ENCODE measurements at regions not wholly inside any gene's neighbourhood (a gene's known extent, or its start where the extent isn't known, plus 50 kb on each side); places are given as distances from the start of the nearest gene placed in this dataset.
"Not testable (repeated sequence)": the region's sequence is repeated elsewhere in the genome, so short reads cannot be mapped to it uniquely, and the experiment has no call there.

GRCh38 chr10:44249490-44249889 lies 135.4 kb downstream of the CXCL12 start:
- ChIA-PET POLR2A (no interaction called here), CTCF (interaction anchor here (1.3 kb wide), 1 partner anchor 379 kb away, joined by 3 read pairs; no protein-coding TSS in a partner anchor)
- FAIRE-seq: no peak
- 7% methylated on average over 11 of the region's 11 CpGs for whole genome bisulfite sequencing (ENCODE audit: missing lambda C conversion rate)
- TF ChIP-seq CBX2 (IDR thresholded peaks at IDR 0.05; ENCODE audit: borderline replicate concordance, low read depth) (no peak), HES2 (IDR thresholded peaks at IDR 0.05) (no peak), MAX (IDR thresholded peaks at IDR 0.05) (no peak), CEBPB (IDR thresholded peaks at IDR 0.05) (no peak), ZC3H11A (IDR thresholded peaks at IDR 0.05) (no peak), EHF (CRISPR knock-in tag; IDR thresholded peaks at IDR 0.05) (no peak), ZSCAN20 (CRISPR knock-in tag; IDR thresholded peaks at IDR 0.05) (no peak), JUNB (IDR thresholded peaks at IDR 0.05) (no peak), NR3C1 (IDR thresholded peaks at IDR 0.05) (no peak), HDAC2 (IDR thresholded peaks at IDR 0.05) (no peak), CHD4 (IDR thresholded peaks at IDR 0.05; ENCODE audit: borderline replicate concordance) (no peak), HOXB5 (CRISPR knock-in tag; IDR thresholded peaks at IDR 0.05) (no peak), PBX3 (IDR thresholded peaks at IDR 0.05) (no peak), RFX5 (IDR thresholded peaks at IDR 0.05) (no peak)
- TF ChIP-seq, protein P1, sequence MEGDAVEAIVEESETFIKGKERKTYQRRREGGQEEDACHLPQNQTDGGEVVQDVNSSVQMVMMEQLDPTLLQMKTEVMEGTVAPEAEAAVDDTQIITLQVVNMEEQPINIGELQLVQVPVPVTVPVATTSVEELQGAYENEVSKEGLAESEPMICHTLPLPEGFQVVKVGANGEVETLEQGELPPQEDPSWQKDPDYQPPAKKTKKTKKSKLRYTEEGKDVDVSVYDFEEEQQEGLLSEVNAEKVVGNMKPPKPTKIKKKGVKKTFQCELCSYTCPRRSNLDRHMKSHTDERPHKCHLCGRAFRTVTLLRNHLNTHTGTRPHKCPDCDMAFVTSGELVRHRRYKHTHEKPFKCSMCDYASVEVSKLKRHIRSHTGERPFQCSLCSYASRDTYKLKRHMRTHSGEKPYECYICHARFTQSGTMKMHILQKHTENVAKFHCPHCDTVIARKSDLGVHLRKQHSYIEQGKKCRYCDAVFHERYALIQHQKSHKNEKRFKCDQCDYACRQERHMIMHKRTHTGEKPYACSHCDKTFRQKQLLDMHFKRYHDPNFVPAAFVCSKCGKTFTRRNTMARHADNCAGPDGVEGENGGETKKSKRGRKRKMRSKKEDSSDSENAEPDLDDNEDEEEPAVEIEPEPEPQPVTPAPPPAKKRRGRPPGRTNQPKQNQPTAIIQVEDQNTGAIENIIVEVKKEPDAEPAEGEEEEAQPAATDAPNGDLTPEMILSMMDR (IDR thresholded peaks at IDR 0.05): no peak
- TF ChIP-seq, protein P2, sequence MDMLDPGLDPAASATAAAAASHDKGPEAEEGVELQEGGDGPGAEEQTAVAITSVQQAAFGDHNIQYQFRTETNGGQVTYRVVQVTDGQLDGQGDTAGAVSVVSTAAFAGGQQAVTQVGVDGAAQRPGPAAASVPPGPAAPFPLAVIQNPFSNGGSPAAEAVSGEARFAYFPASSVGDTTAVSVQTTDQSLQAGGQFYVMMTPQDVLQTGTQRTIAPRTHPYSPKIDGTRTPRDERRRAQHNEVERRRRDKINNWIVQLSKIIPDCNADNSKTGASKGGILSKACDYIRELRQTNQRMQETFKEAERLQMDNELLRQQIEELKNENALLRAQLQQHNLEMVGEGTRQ (IDR thresholded peaks at IDR 0.05): no peak
- TF ChIP-seq, protein P3, sequence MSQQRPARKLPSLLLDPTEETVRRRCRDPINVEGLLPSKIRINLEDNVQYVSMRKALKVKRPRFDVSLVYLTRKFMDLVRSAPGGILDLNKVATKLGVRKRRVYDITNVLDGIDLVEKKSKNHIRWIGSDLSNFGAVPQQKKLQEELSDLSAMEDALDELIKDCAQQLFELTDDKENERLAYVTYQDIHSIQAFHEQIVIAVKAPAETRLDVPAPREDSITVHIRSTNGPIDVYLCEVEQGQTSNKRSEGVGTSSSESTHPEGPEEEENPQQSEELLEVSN (IDR thresholded peaks at IDR 0.05; ENCODE audit: borderline replicate concordance, low read depth): no peak
- Histone ChIP-seq H3K4me2 (peak overlapping the region; percentile 45; the same call in 2 of the 3 replicates), H3K9me3 (peaks cover 4% of the 10 kb centered on the region; the same call in 1 of the 3 replicates), H3K27ac (peak overlapping the region; percentile 27 to 57; a peak in 3 of 6 replicates), H3K4me1 (no peaks in the 10 kb centered on the region; the same call in 2 of the 3 replicates), H3K4me3 (no peak overlapping the region)
- ATAC-seq: no peak
- DNase-seq (ENCODE audit: low read depth in 1 of 2, low spot score in 1 of 2): no peak

DNA sequence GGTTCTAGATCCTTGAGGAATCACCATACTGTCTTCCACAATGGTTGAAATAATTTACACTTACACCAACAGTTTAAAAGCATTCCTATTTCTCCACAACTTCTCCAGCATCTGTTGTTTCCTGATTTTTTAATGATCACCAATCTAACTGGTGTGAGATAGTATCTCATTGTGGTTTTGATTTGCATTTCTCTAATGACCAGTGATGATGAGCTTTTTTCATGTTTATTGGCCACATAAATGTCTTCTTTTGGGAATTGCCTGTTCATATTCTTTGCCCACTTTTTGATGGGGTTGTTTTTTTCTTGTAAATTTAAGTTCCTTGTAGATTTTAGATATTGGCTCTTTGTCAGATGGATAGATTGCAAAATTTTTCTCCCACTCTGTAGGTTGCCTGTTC lies 138.2 kb downstream of the CXCL12 start:
- FAIRE-seq; CTCF ChIA-PET; H3K27ac ChIP-seq; H3K4me3 ChIP-seq; H3K4me2 ChIP-seq; H3K9me3 ChIP-seq; POLR2A ChIA-PET; DNase-seq (ENCODE audit: low read depth in 1 of 2, low spot score in 1 of 2); ATAC-seq; H3K4me1 ChIP-seq: not testable (repeated sequence)

- H3K4me2 ChIP-seq; ATAC-seq; H3K9me3 ChIP-seq; H3K4me3 ChIP-seq; H3K4me1 ChIP-seq; POLR2A ChIA-PET; DNase-seq (ENCODE audit: low read depth in 1 of 2, low spot score in 1 of 2); FAIRE-seq; H3K27ac ChIP-seq; CTCF ChIA-PET: not testable (repeated sequence)
- WGBS (ENCODE audit: missing lambda C conversion rate): 46% methylated on average over 2 of the region's 2 CpGs
These were observed 138.6 kb downstream of the CXCL12 start for GRCh38 chr10:44246287-44246686.

DNA sequence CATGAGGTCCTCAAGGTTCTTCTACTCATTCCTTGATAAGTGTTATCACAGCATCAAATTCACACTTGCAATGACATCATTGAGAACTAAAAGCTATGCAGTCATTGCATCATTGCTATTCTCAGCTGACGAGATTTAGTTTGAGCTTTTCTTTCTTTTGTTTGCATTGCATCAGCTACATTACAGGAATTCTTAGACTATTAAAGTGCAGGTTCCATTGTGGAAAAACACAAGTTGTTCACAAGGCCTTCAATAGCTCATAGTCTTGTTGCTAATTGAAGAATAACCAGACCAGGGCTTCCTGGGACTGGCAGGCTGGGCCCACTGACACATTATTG lies 139.3 kb downstream of the CXCL12 start:
- TF ChIP-seq GATA3 (IDR thresholded peaks at IDR 0.05; ENCODE audit: borderline replicate concordance) (no peak), PHF8 (IDR thresholded peaks at IDR 0.05; ENCODE audit: borderline replicate concordance, low read depth) (no peak), JUNB (IDR thresholded peaks at IDR 0.05) (peak; percentile 16; the same call in 1 of the 2 replicates)
- no peaks in the 10 kb centered on the region for H3K4me1 ChIP-seq
- H3K9me3 ChIP-seq: peaks cover 4% of the 10 kb centered on the region; the same call in 1 of the 3 replicates
- 0% methylated on average over 1 of the region's 1 CpG for WGBS (ENCODE audit: missing lambda C conversion rate)
- POLR2A ChIA-PET: no interaction called here
- H3K4me2 ChIP-seq: no peak overlapping the region
- no peak for FAIRE-seq
- no peak overlapping the region for H3K4me3 ChIP-seq
- DNase-seq (ENCODE audit: low read depth in 1 of 2, low spot score in 1 of 2): peak in 1 of 2 experiments; percentile 31
- no peak overlapping the region for H3K27ac ChIP-seq
- CTCF ChIA-PET: no interaction called here
- no peak for ATAC-seq
